Ishikawa (cell line): ENCODE measurements at regions not wholly inside any gene's neighbourhood (a gene's known extent, or its start where the extent isn't known, plus 50 kb on each side); places are given as distances from the start of the nearest gene placed in this dataset.

Experiments used
- EGR1 ChIP-seq: IDR thresholded peaks from 2 replicates; pipeline ENCODE4 v1.6.1; 2012
- EP300 ChIP-seq: IDR thresholded peaks from 2 replicates; pipeline ENCODE4 v1.6.1; 2012; ENCODE audit warnings: borderline replicate concordance
- TAF1 ChIP-seq: IDR thresholded peaks from 2 replicates; pipeline ENCODE4 v1.6.1; 2012; ENCODE audit warnings: low read depth, mild to moderate bottlenecking
- TCF12 ChIP-seq: IDR thresholded peaks from 2 replicates; pipeline ENCODE4 v1.6.1; 2012; ENCODE audit warnings: low read depth
- YY1 ChIP-seq: IDR thresholded peaks from 2 replicates; pipeline ENCODE4 v1.6.1; 2012; ENCODE audit warnings: low read depth
- ZBTB7A ChIP-seq: IDR thresholded peaks from 2 replicates; pipeline ENCODE4 v1.6.1; 2012; ENCODE audit warnings: low read depth

- TF ChIP-seq TAF1 (no peak), ZBTB7A (no peak), YY1 (no peak), EGR1 (no peak), TCF12 (no peak), EP300 (no peak)
Measured at GRCh38 chr3:3353153-3353552, 173.7 kb upstream of the CRBN start.
